Stimulated activated effector memory CD8-positive, alpha-beta T cell treated with anti-CD3 and anti-CD28 coated beads, Interleukin-12 subunit alpha, Interleukin-12 subunit beta, amount 100 ng/mL, for 72 hours (primary cell): ENCODE measurements at regions not wholly inside any gene's neighbourhood (a gene's known extent, or its start where the extent isn't known, plus 50 kb on each side); places are given as distances from the start of the nearest gene placed in this dataset.

Source experiments
- ATAC-seq: fragments of 150-1000 bp; cut with Tn5 transposase; 2 replicates; pipeline ENCODE4 v1.10.0; 2021
- DNase-seq, 2 donors: peaks; one replicate each; pipeline ENCODE4 v3.0.0; 2021 to 2022; ENCODE audit warnings: low spot score in 2 of 2
- H3K27ac Mint-ChIP-seq: one replicate; pipeline ENCODE4 v1.8.0; 2022; ENCODE audit warnings: mild to moderate bottlenecking, mixed read lengths
- H3K36me3 Mint-ChIP-seq: one replicate; pipeline ENCODE4 v1.8.0; 2022; ENCODE audit warnings: mild to moderate bottlenecking, mixed read lengths
- H3K4me1 Mint-ChIP-seq: one replicate; pipeline ENCODE4 v1.8.0; 2022; ENCODE audit warnings: mixed read lengths
- H3K4me3 Mint-ChIP-seq: one replicate; pipeline ENCODE4 v1.8.0; 2022; ENCODE audit warnings: mild to moderate bottlenecking, mixed read lengths
- H3K9me3 Mint-ChIP-seq: one replicate; pipeline ENCODE4 v1.8.0; 2022; ENCODE audit warnings: mixed read lengths

- Mint-ChIP-seq H3K36me3 (no peaks in the 10 kb centered on the region), H3K4me1 (no peaks in the 10 kb centered on the region), H3K27ac (no peak overlapping the region), H3K4me3 (no peak overlapping the region), H3K9me3 (peaks cover 10% of the 10 kb centered on the region)
- ATAC-seq (no peak), DNase-seq (no peak)
These were observed 195.0 kb upstream of the CYRIA start for GRCh38 chr2:16860627-16861026.

- Mint-ChIP-seq H3K4me1 (no peaks in the 10 kb centered on the region), H3K4me3 (no peak overlapping the region), H3K36me3 (no peaks in the 10 kb centered on the region), H3K27ac (no peak overlapping the region), H3K9me3 (peaks cover 7% of the 10 kb centered on the region)
- ATAC-seq: peak; percentile 37
- no peak for DNase-seq
These were observed 189.5 kb upstream of the CYRIA start for GRCh38 chr2:16855183-16855582.

- Mint-ChIP-seq H3K27ac (no peak overlapping the region), H3K36me3 (no peaks in the 10 kb centered on the region), H3K4me1 (no peaks in the 10 kb centered on the region), H3K9me3 (peaks cover 4% of the 10 kb centered on the region), H3K4me3 (no peak overlapping the region)
- ATAC-seq (no peak), DNase-seq (no peak)
These were observed 187.5 kb upstream of the CYRIA start for GRCh38 chr2:16853088-16853487.

GRCh38 chr2:16852651-16853050, 187.0 kb upstream of the CYRIA start:
- DNase-seq (no peak), ATAC-seq (no peak)
- no peaks in the 10 kb centered on the region for H3K4me1 Mint-ChIP-seq
- peaks cover 2% of the 10 kb centered on the region for H3K9me3 Mint-ChIP-seq
- H3K27ac Mint-ChIP-seq: no peak overlapping the region
- H3K36me3 Mint-ChIP-seq: no peaks in the 10 kb centered on the region
- no peak overlapping the region for H3K4me3 Mint-ChIP-seq

DNA sequence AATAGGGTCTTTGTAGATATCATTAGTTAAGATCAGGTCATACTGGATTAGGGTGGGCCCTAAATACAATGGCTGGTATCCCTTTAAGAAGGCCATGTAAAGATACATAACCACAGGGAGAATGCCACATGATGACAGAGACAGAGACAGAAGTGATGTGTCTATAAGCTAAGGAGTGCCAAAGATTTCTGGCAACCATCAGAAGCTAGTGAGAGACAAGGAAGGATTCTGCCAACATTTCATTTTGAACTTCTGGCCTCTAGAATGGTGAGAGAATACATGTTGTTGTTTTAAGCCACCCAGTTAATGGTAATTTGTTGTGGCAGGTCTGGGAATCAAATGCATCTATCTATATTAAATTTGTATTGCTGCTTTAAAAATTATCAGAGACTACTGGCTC, 185.5 kb upstream of the CYRIA start:
- no peak for DNase-seq
- H3K4me3 Mint-ChIP-seq: no peak overlapping the region
- no peaks in the 10 kb centered on the region for H3K36me3 Mint-ChIP-seq
- no peak overlapping the region for H3K27ac Mint-ChIP-seq
- H3K9me3 Mint-ChIP-seq: peaks cover 4% of the 10 kb centered on the region
- ATAC-seq: no peak
- H3K4me1 Mint-ChIP-seq: no peaks in the 10 kb centered on the region

DNA sequence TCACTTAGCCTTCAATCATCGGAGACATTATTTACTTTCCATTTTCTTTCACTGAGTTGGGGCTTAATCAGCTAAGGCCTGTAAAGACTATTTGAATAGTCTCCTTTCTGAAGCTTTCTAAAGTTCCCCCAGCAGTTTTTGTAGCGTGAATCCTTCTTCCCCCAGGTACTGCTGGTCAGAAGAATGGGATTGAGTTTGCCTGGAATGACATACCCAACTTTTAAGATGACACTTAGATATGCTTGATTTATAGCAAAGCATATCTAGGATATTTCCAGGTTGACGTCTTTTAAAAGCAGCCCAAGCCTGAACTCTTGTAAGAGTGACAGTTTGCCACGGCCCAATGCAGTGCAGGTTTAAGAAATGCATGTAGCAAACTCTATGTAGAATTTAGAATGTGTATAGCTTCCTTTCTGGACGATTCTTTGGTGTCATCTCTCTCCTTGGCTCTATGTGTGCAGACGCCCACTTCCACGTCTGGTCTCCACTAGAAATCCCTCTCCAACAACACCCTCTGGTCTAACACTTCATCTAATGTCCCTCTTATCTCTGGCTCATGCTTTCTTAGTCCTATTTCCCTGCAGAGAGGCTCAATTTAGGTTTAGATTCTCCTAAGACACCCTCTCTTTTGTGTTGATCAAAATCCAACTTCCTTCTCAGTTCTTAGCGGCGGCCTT, 175.0 kb upstream of the CYRIA start:
- H3K9me3 Mint-ChIP-seq: peaks cover 10% of the 10 kb centered on the region
- DNase-seq (no peak), ATAC-seq (no peak)
- H3K4me3 Mint-ChIP-seq: no peak overlapping the region
- no peaks in the 10 kb centered on the region for H3K36me3 Mint-ChIP-seq
- H3K4me1 Mint-ChIP-seq: no peaks in the 10 kb centered on the region
- H3K27ac Mint-ChIP-seq: no peak overlapping the region

- ATAC-seq (no peak), DNase-seq (no peak)
- no peaks in the 10 kb centered on the region for H3K9me3 Mint-ChIP-seq
- no peak overlapping the region for H3K27ac Mint-ChIP-seq
- no peaks in the 10 kb centered on the region for H3K4me1 Mint-ChIP-seq
- no peaks in the 10 kb centered on the region for H3K36me3 Mint-ChIP-seq
- no peak overlapping the region for H3K4me3 Mint-ChIP-seq
These were observed 167.3 kb upstream of the CYRIA start for GRCh38 chr2:16832910-16833309.

- Mint-ChIP-seq H3K27ac (no peak overlapping the region), H3K9me3 (peaks cover 3% of the 10 kb centered on the region), H3K4me1 (no peaks in the 10 kb centered on the region), H3K36me3 (no peaks in the 10 kb centered on the region), H3K4me3 (no peak overlapping the region)
- DNase-seq (no peak), ATAC-seq (no peak)
These were observed 163.2 kb upstream of the CYRIA start for GRCh38 chr2:16828828-16829160.

- no peak overlapping the region for H3K27ac Mint-ChIP-seq
- no peaks in the 10 kb centered on the region for H3K36me3 Mint-ChIP-seq
- H3K4me1 Mint-ChIP-seq: no peaks in the 10 kb centered on the region
- H3K4me3 Mint-ChIP-seq: no peak overlapping the region
- ATAC-seq (no peak), DNase-seq (no peak)
- peaks cover 3% of the 10 kb centered on the region for H3K9me3 Mint-ChIP-seq
These were observed 162.6 kb upstream of the CYRIA start for GRCh38 chr2:16828044-16828827.

DNA sequence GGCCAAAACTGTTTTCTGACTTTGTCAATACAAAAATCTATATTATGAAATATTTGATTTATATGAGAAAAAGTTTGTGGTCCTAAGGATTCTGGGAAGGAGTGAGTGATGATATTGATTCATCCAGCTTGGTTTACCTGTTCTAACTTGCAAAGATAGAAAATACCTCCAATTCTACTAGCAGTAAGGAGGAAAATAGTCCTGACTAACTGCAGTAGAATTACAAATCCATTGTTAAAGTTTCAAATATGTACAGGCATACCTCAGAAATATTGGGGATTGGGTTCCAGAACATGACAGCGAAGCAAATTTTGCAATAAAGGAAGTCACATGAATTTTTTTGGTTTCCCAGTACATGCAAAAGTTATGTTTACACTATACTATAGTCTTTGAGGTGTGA, 158.8 kb upstream of the CYRIA start:
- Mint-ChIP-seq H3K4me3 (no peak overlapping the region), H3K4me1 (no peaks in the 10 kb centered on the region), H3K27ac (no peak overlapping the region), H3K9me3 (peaks cover 3% of the 10 kb centered on the region), H3K36me3 (no peaks in the 10 kb centered on the region)
- no peak for ATAC-seq
- DNase-seq: no peak

- no peak for DNase-seq
- peaks cover 3% of the 10 kb centered on the region for H3K9me3 Mint-ChIP-seq
- H3K36me3 Mint-ChIP-seq: no peaks in the 10 kb centered on the region
- no peak for ATAC-seq
- H3K4me3 Mint-ChIP-seq: no peak overlapping the region
- no peaks in the 10 kb centered on the region for H3K4me1 Mint-ChIP-seq
- no peak overlapping the region for H3K27ac Mint-ChIP-seq
These were observed 156.1 kb upstream of the CYRIA start for GRCh38 chr2:16821692-16822091.

- H3K4me1 Mint-ChIP-seq: no peaks in the 10 kb centered on the region
- no peak overlapping the region for H3K27ac Mint-ChIP-seq
- H3K9me3 Mint-ChIP-seq: no peaks in the 10 kb centered on the region
- no peak for DNase-seq
- no peak overlapping the region for H3K4me3 Mint-ChIP-seq
- no peaks in the 10 kb centered on the region for H3K36me3 Mint-ChIP-seq
- ATAC-seq: no peak
These were observed 152.5 kb upstream of the CYRIA start for GRCh38 chr2:16818203-16818556.

DNA sequence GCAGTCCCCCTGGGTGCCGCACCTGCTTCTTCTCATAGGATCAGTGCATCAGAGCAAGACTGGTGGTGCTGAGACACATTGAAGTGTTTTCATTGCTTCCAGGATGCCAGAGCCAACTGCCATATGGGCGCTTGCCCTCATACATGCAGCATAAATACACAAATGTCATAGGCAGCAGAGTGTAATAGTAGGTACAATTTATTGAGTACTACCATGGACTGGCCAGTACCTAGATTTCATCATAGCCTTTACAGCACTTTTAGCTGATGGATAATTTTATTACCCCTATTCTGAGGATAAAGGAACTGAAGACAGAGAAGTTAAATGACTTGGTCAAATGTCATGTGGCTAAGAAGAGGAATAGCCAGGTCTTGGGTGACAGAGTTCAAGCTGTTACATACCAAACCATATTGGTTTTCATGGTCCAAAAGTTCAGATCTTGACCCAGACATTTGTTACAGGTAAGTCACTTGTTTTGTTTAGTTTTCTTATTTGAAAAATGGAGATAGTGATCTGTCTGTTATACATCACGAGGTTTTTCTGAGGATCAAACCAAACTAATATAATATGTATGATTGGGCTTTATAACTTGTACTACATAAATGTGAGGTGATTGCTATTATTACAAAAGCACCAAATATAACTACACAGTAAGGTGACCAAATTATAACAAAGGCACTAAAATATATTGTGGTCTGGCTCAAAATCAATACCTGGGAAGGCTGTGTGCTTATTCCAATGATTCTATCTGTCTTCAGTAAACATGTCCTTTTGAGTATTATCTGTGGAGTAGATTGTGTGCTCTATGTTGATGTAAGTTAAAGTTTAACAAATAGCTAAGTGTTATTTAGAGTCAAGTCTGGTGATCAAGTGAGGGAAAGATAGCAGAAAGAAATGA, 151.9 kb upstream of the CYRIA start:
- Mint-ChIP-seq H3K27ac (no peak overlapping the region), H3K4me3 (no peak overlapping the region), H3K4me1 (no peaks in the 10 kb centered on the region), H3K9me3 (no peaks in the 10 kb centered on the region), H3K36me3 (no peaks in the 10 kb centered on the region)
- no peak for DNase-seq
- ATAC-seq: no peak

- DNase-seq (no peak), ATAC-seq (no peak)
- H3K27ac Mint-ChIP-seq: no peak overlapping the region
- no peak overlapping the region for H3K4me3 Mint-ChIP-seq
- no peaks in the 10 kb centered on the region for H3K9me3 Mint-ChIP-seq
- no peaks in the 10 kb centered on the region for H3K36me3 Mint-ChIP-seq
- H3K4me1 Mint-ChIP-seq: no peaks in the 10 kb centered on the region
These were observed 150.9 kb upstream of the CYRIA start for GRCh38 chr2:16816522-16816921.

DNA sequence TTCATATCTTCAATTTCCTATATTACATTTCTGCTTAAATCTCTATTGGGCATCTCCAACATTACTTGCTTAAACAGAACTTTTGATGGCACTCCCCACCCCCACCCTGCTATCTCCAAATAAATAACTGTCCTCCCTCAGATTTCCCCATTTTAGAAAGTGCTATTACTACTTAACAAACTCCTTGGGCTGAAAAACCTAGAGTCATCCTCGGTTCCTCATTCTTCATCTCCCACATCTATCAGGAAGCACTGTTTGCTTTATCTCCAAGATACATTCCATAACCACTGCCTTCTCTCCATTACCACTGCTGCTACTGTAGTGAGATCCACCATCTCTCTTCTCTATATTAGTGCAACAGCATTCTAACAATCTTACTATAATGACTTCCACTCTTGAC, 150.4 kb upstream of the CYRIA start:
- Mint-ChIP-seq H3K4me3 (no peak overlapping the region), H3K4me1 (no peaks in the 10 kb centered on the region), H3K27ac (no peak overlapping the region), H3K36me3 (no peaks in the 10 kb centered on the region), H3K9me3 (no peaks in the 10 kb centered on the region)
- DNase-seq (no peak), ATAC-seq (no peak)

GRCh38 chr2:16813593-16813992, 148.0 kb upstream of the CYRIA start:
- H3K36me3 Mint-ChIP-seq: no peaks in the 10 kb centered on the region
- H3K4me3 Mint-ChIP-seq: no peak overlapping the region
- DNase-seq (no peak), ATAC-seq (no peak)
- no peak overlapping the region for H3K27ac Mint-ChIP-seq
- H3K4me1 Mint-ChIP-seq: no peaks in the 10 kb centered on the region
- no peaks in the 10 kb centered on the region for H3K9me3 Mint-ChIP-seq
